ENCODE measurements at regions not wholly inside any gene's neighbourhood (a gene's known extent, or its start where the extent isn't known, plus 50 kb on each side); places are given as distances from the start of the nearest gene placed in this dataset.
"Not testable (repeated sequence)": the region's sequence is repeated elsewhere in the genome, so short reads cannot be mapped to it uniquely, and the experiment has no call there.

DNA sequence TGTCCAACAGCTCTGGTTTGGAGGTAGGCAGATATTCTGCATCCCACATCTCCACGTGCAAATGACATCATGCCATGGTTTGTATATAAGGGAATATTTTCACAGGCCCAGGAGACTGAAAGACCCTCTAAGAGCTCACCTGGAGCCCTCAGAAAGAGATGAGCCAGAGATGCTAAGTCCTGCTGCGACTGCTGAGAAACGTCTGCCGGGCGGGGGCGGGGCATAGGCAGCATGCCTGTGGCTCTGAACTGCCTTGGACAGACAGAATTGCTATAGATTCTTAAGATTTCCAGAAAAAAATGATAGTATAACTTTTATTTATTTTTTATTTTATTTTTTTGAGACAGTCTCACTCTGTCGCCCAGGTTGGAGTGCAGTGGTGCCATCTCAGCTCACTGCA, 64.2 kb upstream of the METTL9 start:
- TF ChIP-seq, protein P1, sequence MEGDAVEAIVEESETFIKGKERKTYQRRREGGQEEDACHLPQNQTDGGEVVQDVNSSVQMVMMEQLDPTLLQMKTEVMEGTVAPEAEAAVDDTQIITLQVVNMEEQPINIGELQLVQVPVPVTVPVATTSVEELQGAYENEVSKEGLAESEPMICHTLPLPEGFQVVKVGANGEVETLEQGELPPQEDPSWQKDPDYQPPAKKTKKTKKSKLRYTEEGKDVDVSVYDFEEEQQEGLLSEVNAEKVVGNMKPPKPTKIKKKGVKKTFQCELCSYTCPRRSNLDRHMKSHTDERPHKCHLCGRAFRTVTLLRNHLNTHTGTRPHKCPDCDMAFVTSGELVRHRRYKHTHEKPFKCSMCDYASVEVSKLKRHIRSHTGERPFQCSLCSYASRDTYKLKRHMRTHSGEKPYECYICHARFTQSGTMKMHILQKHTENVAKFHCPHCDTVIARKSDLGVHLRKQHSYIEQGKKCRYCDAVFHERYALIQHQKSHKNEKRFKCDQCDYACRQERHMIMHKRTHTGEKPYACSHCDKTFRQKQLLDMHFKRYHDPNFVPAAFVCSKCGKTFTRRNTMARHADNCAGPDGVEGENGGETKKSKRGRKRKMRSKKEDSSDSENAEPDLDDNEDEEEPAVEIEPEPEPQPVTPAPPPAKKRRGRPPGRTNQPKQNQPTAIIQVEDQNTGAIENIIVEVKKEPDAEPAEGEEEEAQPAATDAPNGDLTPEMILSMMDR (IDR thresholded peaks at IDR 0.05), result not testable (repeated sequence)
- not testable (repeated sequence) for TF ChIP-seq POLR2A, POLR2AphosphoS5 (IDR thresholded peaks at IDR 0.05)
